ENCODE measurements at regions not wholly inside any gene's neighbourhood (a gene's known extent, or its start where the extent isn't known, plus 50 kb on each side); places are given as distances from the start of the nearest gene placed in this dataset.

DNA sequence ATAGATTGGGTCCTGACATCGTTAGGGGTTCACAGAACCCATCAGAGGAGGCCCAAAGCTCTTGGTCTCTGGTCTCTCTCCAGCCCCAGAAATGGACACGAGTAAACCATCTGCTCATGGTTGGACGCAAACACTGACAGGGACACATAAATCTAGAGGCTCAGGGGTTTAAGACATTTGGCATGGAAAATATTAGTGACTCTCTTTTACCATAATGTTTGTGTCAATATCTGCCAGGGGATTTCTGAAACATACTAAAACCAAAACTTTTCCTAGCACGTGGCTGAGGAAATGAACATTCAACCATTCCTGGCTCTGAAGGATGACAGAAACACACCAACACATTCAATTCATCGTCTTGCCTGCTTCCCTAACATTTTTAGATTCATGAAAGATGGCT, 226.2 kb downstream of the SP3 start:
- no peak for TF ChIP-seq CTCF (IDR thresholded peaks at IDR 0.05)
- TF ChIP-seq POLR2AphosphoS5 (IDR thresholded peaks at IDR 0.05) = no peak
- TF ChIP-seq POLR2A (IDR thresholded peaks at IDR 0.05) = no peak
